C4-2B (cell line): ENCODE measurements at regions not wholly inside any gene's neighbourhood (a gene's known extent, or its start where the extent isn't known, plus 50 kb on each side); places are given as distances from the start of the nearest gene placed in this dataset.
"Not testable (repeated sequence)": the region's sequence is repeated elsewhere in the genome, so short reads cannot be mapped to it uniquely, and the experiment has no call there.

Experiments
- H3K27ac ChIP-seq: fragments of 450-650 bp; 2 replicates; pipeline ENCODE4 v1.5.1; 2017
- CTCF ChIP-seq: fragments of 450-650 bp; conservative IDR thresholded peaks from 2 replicates; pipeline ENCODE4 v1.5.1; 2017; ENCODE audit warnings: mild to moderate bottlenecking
- ZFX ChIP-seq: fragments of 450-650 bp; IDR thresholded peaks from 2 replicates; pipeline ENCODE4 v1.6.1; 2017

- H3K27ac ChIP-seq, result no peak overlapping the region
- no peak for TF ChIP-seq ZFX
Observed at GRCh38 chr2:51782921-51783765, 751.2 kb upstream of the NRXN1 start.

- H3K27ac ChIP-seq, result no peak overlapping the region
- no peak for TF ChIP-seq CTCF
- no peak for TF ChIP-seq ZFX
Observed at GRCh38 chr2:51781691-51782090, 749.8 kb upstream of the NRXN1 start.

- H3K27ac ChIP-seq, result no peak overlapping the region
- TF ChIP-seq CTCF (no peak), ZFX (no peak)
Observed at GRCh38 chr2:51780353-51780752, 748.4 kb upstream of the NRXN1 start.

GRCh38 chr2:51779723-51780122 is 747.8 kb upstream of the NRXN1 start:
- not testable (repeated sequence) for H3K27ac ChIP-seq

- TF ChIP-seq CTCF (no peak), ZFX (no peak)
- H3K27ac ChIP-seq, result no peak overlapping the region
Observed at GRCh38 chr2:51778806-51779205, 746.9 kb upstream of the NRXN1 start.

- not testable (repeated sequence) for H3K27ac ChIP-seq
Observed at GRCh38 chr2:51774606-51775005, 742.7 kb upstream of the NRXN1 start.

- no peak overlapping the region for H3K27ac ChIP-seq
- TF ChIP-seq CTCF, result no peak
- TF ChIP-seq ZFX, result no peak
Observed at GRCh38 chr2:51760441-51760840, 728.5 kb upstream of the NRXN1 start.

- no peak overlapping the region for H3K27ac ChIP-seq
- TF ChIP-seq ZFX (no peak), CTCF (no peak)
Observed at GRCh38 chr2:51758081-51758480, 726.1 kb upstream of the NRXN1 start.

GRCh38 chr2:51734115-51734514 is 702.2 kb upstream of the NRXN1 start:
- no peak for TF ChIP-seq CTCF
- TF ChIP-seq ZFX, result no peak
- H3K27ac ChIP-seq, result no peak overlapping the region
